A549 (cell line): ENCODE measurements at regions not wholly inside any gene's neighbourhood (a gene's known extent, or its start where the extent isn't known, plus 50 kb on each side); places are given as distances from the start of the nearest gene placed in this dataset.

Experiments used
- ATAC-seq, 2 experiments: fragments of 200-7000 bp in 1 of 2; fragments of >200 bp in 1 of 2; cut with Nextera tagmentation in 1 of 2; cut with Tn5 transposase in 1 of 2; 3 replicates each; pipeline versions ENCODE4 v1.8.0 to v1.9.1; 2018 to 2020; ENCODE audit warnings: mild to moderate bottlenecking in 1 of 2, moderate library complexity in 1 of 2
- CTCF ChIA-PET: fragments of 300-600 bp; sonication (Branson Sonifier 250); formaldehyde crosslinking; extraction: SDS; loops from one replicate; lab custom pipeline; 2021; ENCODE audit warnings: antibody characterized with exemption, inconsistent platforms; lab: Yijun Ruan, JAX
- POLR2A ChIA-PET: fragments of 350-600 bp; formaldehyde crosslinking; extraction: SDS; loops from one replicate; lab custom pipeline; 2021; ENCODE audit warnings: antibody characterized with exemption, inconsistent platforms; lab: Yijun Ruan, JAX
- DNase-seq, 2 experiments: peaks; one replicate each; pipeline versions ENCODE4 v3.0.0 to v3.0.0-alpha.2; 2011 to 2016; ENCODE audit warnings: low read depth in 1 of 2, low spot score in 1 of 2
- FAIRE-seq: peaks from 2 replicates; lab custom pipeline; 2011; peaks lifted over from hg19 to GRCh38; lab: Jason Lieb, UNC
- H3K27ac ChIP-seq, 2 experiments: fragments of >200 bp; sonication (Bioruptor Twin); formaldehyde crosslinking; 3 replicates each; pipeline ENCODE4 v1.5.1; 2016 to 2017
- H3K4me1 ChIP-seq: fragments of >200 bp; sonication (Bioruptor Twin); formaldehyde crosslinking; 3 replicates; pipeline ENCODE4 v1.6.1; 2016
- H3K4me2 ChIP-seq: fragments of >200 bp; sonication (Bioruptor Twin); formaldehyde crosslinking; 3 replicates; pipeline ENCODE4 v1.6.1; 2016
- H3K4me3 ChIP-seq: fragments of >200 bp; sonication (Bioruptor Twin); formaldehyde crosslinking; 3 replicates; pipeline ENCODE4 v1.5.1; 2016
- H3K9me3 ChIP-seq: fragments of >200 bp; sonication (Bioruptor Twin); formaldehyde crosslinking; 3 replicates; pipeline ENCODE4 v1.6.1; 2016
- CBX2 ChIP-seq: fragments of 200-600 bp; sonication (generic); IDR thresholded peaks from 2 replicates; pipeline ENCODE4 v1.6.1; 2016; ENCODE audit warnings: low read depth, mild to moderate bottlenecking, borderline replicate concordance
- CHD2 ChIP-seq: fragments of 150-350 bp; IDR thresholded peaks from 2 replicates; pipeline ENCODE4 v1.6.1; 2014; ENCODE audit warnings: low read length; ENCODE audit not compliant: partially characterized antibody
- CHD4 ChIP-seq: fragments of 200-600 bp; sonication (generic); IDR thresholded peaks from 2 replicates; pipeline ENCODE4 v1.6.1; 2016; ENCODE audit warnings: antibody characterized with exemption, mild to moderate bottlenecking, borderline replicate concordance
- CTCF ChIP-seq: fragments of >200 bp; sonication (Bioruptor Twin); formaldehyde crosslinking; IDR thresholded peaks from 3 replicates; pipeline ENCODE4 v1.5.1; 2016
- EHMT2 ChIP-seq: fragments of 200-600 bp; sonication (generic); IDR thresholded peaks from 2 replicates; pipeline ENCODE4 v1.6.1; 2016; ENCODE audit warnings: antibody characterized with exemption, low read depth, mild to moderate bottlenecking, moderate library complexity
- ELK1 ChIP-seq: fragments of 150-350 bp; IDR thresholded peaks from 2 replicates; pipeline ENCODE4 v1.6.1; 2014; ENCODE audit warnings: low read depth, mild to moderate bottlenecking, low read length
- ESRRA ChIP-seq: fragments of 150-350 bp; IDR thresholded peaks from 2 replicates; pipeline ENCODE4 v1.6.1; 2014; ENCODE audit warnings: mild to moderate bottlenecking, low read length, borderline replicate concordance
- FOSB ChIP-seq: fragments of 250-450 bp; sonication (Bioruptor Pico); IDR thresholded peaks from 2 replicates; pipeline ENCODE4 v1.5.0; 2020; ENCODE audit warnings: mild to moderate bottlenecking, moderate library complexity
- HMGXB4 ChIP-seq: fragments of 250-450 bp; sonication (Bioruptor Pico); IDR thresholded peaks from 2 replicates; pipeline ENCODE4 v1.5.0; 2021; ENCODE audit warnings: mild to moderate bottlenecking, moderate library complexity, borderline replicate concordance
- HOXB13 ChIP-seq: fragments of 250-450 bp; sonication (Bioruptor Pico); IDR thresholded peaks from 2 replicates; pipeline ENCODE4 v1.5.0; 2020; ENCODE audit warnings: low read depth, mild to moderate bottlenecking, moderate library complexity
- HOXB5 ChIP-seq: fragments of 250-450 bp; sonication (Bioruptor Pico); IDR thresholded peaks from 2 replicates; pipeline ENCODE4 v1.5.0; 2020; ENCODE audit warnings: mild to moderate bottlenecking, moderate library complexity
- JUNB ChIP-seq: fragments of >200 bp; sonication (Bioruptor Twin); formaldehyde crosslinking; IDR thresholded peaks from 2 replicates; pipeline ENCODE4 v1.6.1; 2016
- MAFK ChIP-seq: fragments of 450-650 bp; IDR thresholded peaks from 2 replicates; pipeline ENCODE4 v1.6.1; 2014; ENCODE audit not compliant: partially characterized antibody
- MYC ChIP-seq: IDR thresholded peaks from 2 replicates; pipeline ENCODE4 v1.6.1; 2012; ENCODE audit warnings: mild to moderate bottlenecking, inconsistent platforms, low read length, improper control_type of control experiment, borderline replicate concordance
- POLR2A ChIP-seq: IDR thresholded peaks from 2 replicates; pipeline ENCODE4 v1.6.1; 2012; ENCODE audit warnings: mild to moderate bottlenecking, low read length
- POLR2AphosphoS2 ChIP-seq: conservative IDR thresholded peaks from 2 replicates; pipeline ENCODE4 v1.6.1; 2012; ENCODE audit warnings: low read length, improper control_type of control experiment, inconsistent platforms
- RARB ChIP-seq: fragments of 250-450 bp; sonication (Bioruptor Pico); IDR thresholded peaks from 2 replicates; pipeline ENCODE4 v1.8.0; 2021; ENCODE audit warnings: mild to moderate bottlenecking, moderate library complexity
- RCOR1 ChIP-seq: fragments of 150-350 bp; IDR thresholded peaks from 2 replicates; pipeline ENCODE4 v1.6.1; 2014; ENCODE audit warnings: antibody characterized with exemption, low read length, low read depth
- RNF2 ChIP-seq: fragments of 200-600 bp; sonication (generic); IDR thresholded peaks from 2 replicates; pipeline ENCODE4 v1.6.1; 2016; ENCODE audit warnings: low read depth, mild to moderate bottlenecking, antibody characterized with exemption, moderate library complexity, borderline replicate concordance
- SREBF2 ChIP-seq: fragments of 450-650 bp; IDR thresholded peaks from 2 replicates; pipeline ENCODE4 v1.6.1; 2014; ENCODE audit warnings: mild to moderate bottlenecking, moderate library complexity
- ZC3H11A ChIP-seq: fragments of 450-650 bp; IDR thresholded peaks from 2 replicates; pipeline ENCODE4 v1.6.1; 2014; ENCODE audit warnings: antibody characterized with exemption, mild to moderate bottlenecking
- WGBS: methylation state at CpG from one replicate; pipeline ENCODE4 v1.1.6; 2017; ENCODE audit errors: missing lambda C conversion rate; 5-methylcytosine and 5-hydroxymethylcytosine counted together
- TF ChIP-seq, protein P1 (sequence below): IDR thresholded peaks from 2 replicates; pipeline ENCODE4 v1.6.1; 2012
- TF ChIP-seq, protein P2 (sequence below): fragments of >200 bp; sonication (Bioruptor Twin); formaldehyde crosslinking; IDR thresholded peaks from 2 replicates; pipeline ENCODE4 v1.6.1; 2016

GRCh38 chr15:97858296-97858695 lies 102.2 kb upstream of the ARRDC4 start:
- ATAC-seq = no peak
- Histone ChIP-seq H3K27ac (no peak overlapping the region), H3K4me2 (no peak overlapping the region), H3K4me3 (no peak overlapping the region), H3K9me3 (no peaks in the 10 kb centered on the region), H3K4me1 (no peaks in the 10 kb centered on the region)
- WGBS = 24% methylated on average over 2 of the region's 2 CpGs
- DNase-seq = no peak
- CTCF ChIA-PET = no interaction called here
- POLR2A ChIA-PET = no interaction called here
- TF ChIP-seq, protein P1, sequence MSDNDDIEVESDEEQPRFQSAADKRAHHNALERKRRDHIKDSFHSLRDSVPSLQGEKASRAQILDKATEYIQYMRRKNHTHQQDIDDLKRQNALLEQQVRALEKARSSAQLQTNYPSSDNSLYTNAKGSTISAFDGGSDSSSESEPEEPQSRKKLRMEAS = no peak
- FAIRE-seq = no peak

DNA sequence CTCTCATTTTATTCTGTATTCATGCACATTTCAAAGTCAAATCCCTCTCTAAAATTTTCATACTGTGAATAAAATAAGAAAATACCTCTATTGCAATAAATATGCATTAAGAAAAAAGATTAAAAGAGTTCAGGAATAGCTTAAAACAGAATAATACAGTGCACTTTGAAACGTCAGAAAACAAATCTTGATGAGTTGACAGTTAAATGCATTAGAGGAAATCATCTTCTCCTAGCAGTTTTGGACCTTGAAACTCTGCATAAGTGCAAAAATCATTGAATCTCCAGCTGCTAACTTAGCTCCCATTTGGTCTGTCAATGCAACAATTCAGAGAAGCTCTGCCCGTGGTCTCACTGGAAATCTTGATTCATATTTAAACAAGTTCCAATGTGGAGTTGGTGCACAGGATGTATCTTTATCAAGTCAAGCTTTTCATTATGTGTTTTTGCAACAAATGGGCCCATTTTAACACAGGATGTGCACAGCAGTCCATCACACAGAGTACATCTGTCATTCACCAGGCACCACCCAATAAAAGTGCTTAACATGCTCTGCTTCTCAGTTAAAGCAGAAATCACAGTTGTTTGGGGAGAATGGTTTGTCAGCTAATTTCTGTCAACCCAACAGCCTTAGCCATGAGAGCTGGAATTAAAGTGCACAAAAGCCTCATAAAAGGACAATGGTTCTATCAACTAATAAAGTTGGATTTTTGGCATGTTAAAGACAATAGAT lies 98.8 kb upstream of the ARRDC4 start:
- 5% methylated on average over 2 of the region's 2 CpGs for WGBS
- POLR2A ChIA-PET = no interaction called here
- ATAC-seq = no peak

GRCh38 chr15:97866959-97867358 lies 93.5 kb upstream of the ARRDC4 start:
- 34% methylated on average over 9 of the region's 9 CpGs for WGBS

More for the DNA sequence above, 98.8 kb upstream of the ARRDC4 start:
- DNase-seq = no peak
- CTCF ChIA-PET = interaction anchor here (0.6 to 1.2 kb wide), 3 partner anchors 13 to 167 kb away, joined by 3 read pairs; no protein-coding TSS in a partner anchor
- no peaks in the 10 kb centered on the region for H3K4me1 ChIP-seq
- H3K4me2 ChIP-seq = no peak overlapping the region
- H3K4me3 ChIP-seq = no peak overlapping the region
- peak; percentile 41 for TF ChIP-seq MAFK
- no peak for TF ChIP-seq ESRRA
- TF ChIP-seq, all 56 proteins: peak for 1
- no peak for FAIRE-seq
- Histone ChIP-seq H3K9me3 (no peaks in the 10 kb centered on the region), H3K27ac (no peak overlapping the region)

GRCh38 chr15:97867870-97868269 lies 92.6 kb upstream of the ARRDC4 start:
- ATAC-seq (no peak), FAIRE-seq (no peak), DNase-seq (no peak)
- CTCF ChIA-PET = no interaction called here
- POLR2A ChIA-PET = no interaction called here
- WGBS = 23% methylated on average over 4 of the region's 4 CpGs
- Histone ChIP-seq H3K27ac (no peak overlapping the region), H3K4me1 (no peaks in the 10 kb centered on the region), H3K9me3 (0 out of 3 replicates have a peak, but pooled peaks cover 3% of the 10 kb centered on the region), H3K4me3 (no peak overlapping the region), H3K4me2 (no peak overlapping the region)
- TF ChIP-seq, protein P2, sequence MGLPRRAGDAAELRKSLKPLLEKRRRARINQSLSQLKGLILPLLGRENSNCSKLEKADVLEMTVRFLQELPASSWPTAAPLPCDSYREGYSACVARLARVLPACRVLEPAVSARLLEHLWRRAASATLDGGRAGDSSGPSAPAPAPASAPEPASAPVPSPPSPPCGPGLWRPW = no peak
- TF ChIP-seq EHMT2 (no peak), CTCF (no peak), HMGXB4 (no peak), RCOR1 (no peak), CHD4 (no peak)

More at GRCh38 chr15:97866959-97867358, 93.5 kb upstream of the ARRDC4 start:
- FAIRE-seq (no peak), ATAC-seq (no peak), DNase-seq (no peak)
- no peaks in the 10 kb centered on the region for H3K4me1 ChIP-seq
- POLR2A ChIA-PET = no interaction called here
- TF ChIP-seq RNF2 = no peak
- no peak for TF ChIP-seq POLR2AphosphoS2
- TF ChIP-seq CBX2 = no peak
- no peak for TF ChIP-seq MYC
- no peak for TF ChIP-seq JUNB
- TF ChIP-seq FOSB (CRISPR knock-in tag) = no peak
- TF ChIP-seq RARB = no peak
- TF ChIP-seq ZC3H11A = no peak
- no peak for TF ChIP-seq CHD2
- no peak for TF ChIP-seq HOXB5
- no peak for TF ChIP-seq POLR2A
- no peak for TF ChIP-seq RCOR1
- no peak for TF ChIP-seq SREBF2
- no peak for TF ChIP-seq HOXB13 (CRISPR knock-in tag)
- TF ChIP-seq ELK1 = no peak
- no peak overlapping the region for H3K4me3 ChIP-seq
- CTCF ChIA-PET = no interaction called here
- H3K4me2 ChIP-seq = no peak overlapping the region
- H3K27ac ChIP-seq = no peak overlapping the region
- H3K9me3 ChIP-seq = no peaks in the 10 kb centered on the region
